HG03196 (cell line): ENCODE measurements at regions not wholly inside any gene's neighbourhood (a gene's known extent, or its start where the extent isn't known, plus 50 kb on each side); places are given as distances from the start of the nearest gene placed in this dataset.

Experiments
- ATAC-seq: cut with Tn5 transposase; IDR thresholded peaks from one replicate; pipeline ENCODE4 v1.9.1; 2021; ENCODE audit not compliant: unreplicated experiment

GRCh38 chr1:55572878-55573734, 357.9 kb upstream of the USP24 start:
- no peak for ATAC-seq

- no peak for ATAC-seq
Measured at GRCh38 chr1:55571767-55572166, 356.6 kb upstream of the USP24 start.

GRCh38 chr1:55569417-55569816, 354.3 kb upstream of the USP24 start:
- ATAC-seq = no peak

GRCh38 chr1:55568732-55569131, 353.6 kb upstream of the USP24 start:
- no peak for ATAC-seq

GRCh38 chr1:55560266-55560665, 345.1 kb upstream of the USP24 start:
- no peak for ATAC-seq

- ATAC-seq = no peak
Measured at GRCh38 chr1:55559842-55560241, 344.7 kb upstream of the USP24 start.

GRCh38 chr1:55559161-55559611, 344.0 kb upstream of the USP24 start:
- ATAC-seq = no peak

GRCh38 chr1:55558515-55558914, 343.4 kb upstream of the USP24 start:
- no peak for ATAC-seq

GRCh38 chr1:55555956-55556725, 341.0 kb upstream of the USP24 start:
- ATAC-seq = no peak

GRCh38 chr1:55554611-55555010, 339.4 kb upstream of the USP24 start:
- ATAC-seq = no peak

- ATAC-seq = no peak
Measured at GRCh38 chr1:55552636-55553035, 337.5 kb upstream of the USP24 start.

- no peak for ATAC-seq
Measured at GRCh38 chr1:55547405-55547804, 332.2 kb upstream of the USP24 start.

GRCh38 chr1:55546553-55546952, 331.4 kb upstream of the USP24 start:
- no peak for ATAC-seq

GRCh38 chr1:55544826-55545225, 329.7 kb upstream of the USP24 start:
- no peak for ATAC-seq

- no peak for ATAC-seq
Measured at GRCh38 chr1:55542901-55543504, 327.8 kb upstream of the USP24 start.

- ATAC-seq = no peak
Measured at GRCh38 chr1:55541296-55541695, 326.1 kb upstream of the USP24 start.

- no peak for ATAC-seq
Measured at GRCh38 chr1:55539652-55540512, 324.7 kb upstream of the USP24 start.

GRCh38 chr1:55538428-55538827, 323.3 kb upstream of the USP24 start:
- no peak for ATAC-seq

- no peak for ATAC-seq
Measured at GRCh38 chr1:55536545-55536865, 321.3 kb upstream of the USP24 start.

GRCh38 chr1:55535724-55536544, 320.8 kb upstream of the USP24 start:
- no peak for ATAC-seq
